MM.1S (cell line): ENCODE measurements at regions not wholly inside any gene's neighbourhood (a gene's known extent, or its start where the extent isn't known, plus 50 kb on each side); places are given as distances from the start of the nearest gene placed in this dataset.

Source experiments
- EZH2phosphoT487 ChIP-seq: fragments of 300-600 bp; sonication (generic); IDR thresholded peaks from 2 replicates; pipeline ENCODE4 v1.6.1; 2018; ENCODE audit warnings: antibody characterized with exemption, low read length
- TF ChIP-seq, protein P1 (sequence below): fragments of 300-600 bp; sonication (generic); IDR thresholded peaks from 2 replicates; pipeline ENCODE4 v1.5.1; 2016; ENCODE audit warnings: antibody characterized with exemption, low read length, mixed read lengths

DNA sequence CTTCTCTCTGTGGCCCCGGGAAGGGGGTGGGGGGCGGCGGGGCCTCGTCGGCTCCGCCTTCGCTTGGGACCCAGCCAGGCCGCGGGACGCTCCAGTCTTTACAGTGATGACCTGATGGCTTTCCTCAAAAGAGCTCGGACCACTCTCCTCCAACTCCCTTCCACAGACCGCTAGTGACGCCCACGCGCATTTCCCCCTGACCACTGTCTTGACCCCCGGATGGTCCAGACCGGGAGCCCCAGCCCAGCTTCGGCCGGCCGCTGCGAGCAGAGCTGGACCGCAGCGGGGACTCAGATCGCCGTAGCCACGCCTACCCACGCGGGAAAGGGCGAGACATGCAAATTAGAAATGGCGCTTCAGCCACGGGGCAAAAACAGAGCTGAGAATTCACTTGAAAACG lies 81.6 kb upstream of the RNU2-1 start:
- TF ChIP-seq EZH2phosphoT487 = no peak
- TF ChIP-seq, protein P1, sequence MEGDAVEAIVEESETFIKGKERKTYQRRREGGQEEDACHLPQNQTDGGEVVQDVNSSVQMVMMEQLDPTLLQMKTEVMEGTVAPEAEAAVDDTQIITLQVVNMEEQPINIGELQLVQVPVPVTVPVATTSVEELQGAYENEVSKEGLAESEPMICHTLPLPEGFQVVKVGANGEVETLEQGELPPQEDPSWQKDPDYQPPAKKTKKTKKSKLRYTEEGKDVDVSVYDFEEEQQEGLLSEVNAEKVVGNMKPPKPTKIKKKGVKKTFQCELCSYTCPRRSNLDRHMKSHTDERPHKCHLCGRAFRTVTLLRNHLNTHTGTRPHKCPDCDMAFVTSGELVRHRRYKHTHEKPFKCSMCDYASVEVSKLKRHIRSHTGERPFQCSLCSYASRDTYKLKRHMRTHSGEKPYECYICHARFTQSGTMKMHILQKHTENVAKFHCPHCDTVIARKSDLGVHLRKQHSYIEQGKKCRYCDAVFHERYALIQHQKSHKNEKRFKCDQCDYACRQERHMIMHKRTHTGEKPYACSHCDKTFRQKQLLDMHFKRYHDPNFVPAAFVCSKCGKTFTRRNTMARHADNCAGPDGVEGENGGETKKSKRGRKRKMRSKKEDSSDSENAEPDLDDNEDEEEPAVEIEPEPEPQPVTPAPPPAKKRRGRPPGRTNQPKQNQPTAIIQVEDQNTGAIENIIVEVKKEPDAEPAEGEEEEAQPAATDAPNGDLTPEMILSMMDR = no peak
